ENCODE measurements at regions not wholly inside any gene's neighbourhood (a gene's known extent, or its start where the extent isn't known, plus 50 kb on each side); places are given as distances from the start of the nearest gene placed in this dataset.

GRCh38 chr5:81846301-81846700 is 95.4 kb upstream of the SSBP2 start:
- Histone ChIP-seq H3K27me3 (ENCODE audit: insufficient read depth, poor library complexity, severe bottlenecking) (no peaks in the 10 kb centered on the region), H3K27ac (replicated peaks) (no peak overlapping the region), H3K4me3 (replicated peaks; ENCODE audit: insufficient read depth, low read length) (no peak overlapping the region)
- TF ChIP-seq, protein P1, sequence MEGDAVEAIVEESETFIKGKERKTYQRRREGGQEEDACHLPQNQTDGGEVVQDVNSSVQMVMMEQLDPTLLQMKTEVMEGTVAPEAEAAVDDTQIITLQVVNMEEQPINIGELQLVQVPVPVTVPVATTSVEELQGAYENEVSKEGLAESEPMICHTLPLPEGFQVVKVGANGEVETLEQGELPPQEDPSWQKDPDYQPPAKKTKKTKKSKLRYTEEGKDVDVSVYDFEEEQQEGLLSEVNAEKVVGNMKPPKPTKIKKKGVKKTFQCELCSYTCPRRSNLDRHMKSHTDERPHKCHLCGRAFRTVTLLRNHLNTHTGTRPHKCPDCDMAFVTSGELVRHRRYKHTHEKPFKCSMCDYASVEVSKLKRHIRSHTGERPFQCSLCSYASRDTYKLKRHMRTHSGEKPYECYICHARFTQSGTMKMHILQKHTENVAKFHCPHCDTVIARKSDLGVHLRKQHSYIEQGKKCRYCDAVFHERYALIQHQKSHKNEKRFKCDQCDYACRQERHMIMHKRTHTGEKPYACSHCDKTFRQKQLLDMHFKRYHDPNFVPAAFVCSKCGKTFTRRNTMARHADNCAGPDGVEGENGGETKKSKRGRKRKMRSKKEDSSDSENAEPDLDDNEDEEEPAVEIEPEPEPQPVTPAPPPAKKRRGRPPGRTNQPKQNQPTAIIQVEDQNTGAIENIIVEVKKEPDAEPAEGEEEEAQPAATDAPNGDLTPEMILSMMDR (IDR thresholded peaks at IDR 0.05; ENCODE audit: insufficient read depth, low read length), result no peak
- TF ChIP-seq SPI1 (IDR thresholded peaks at IDR 0.05; ENCODE audit: borderline replicate concordance, low read depth) (no peak), POLR2AphosphoS5 (IDR thresholded peaks at IDR 0.05; ENCODE audit: low read depth) (no peak), GABPA (IDR thresholded peaks at IDR 0.05; ENCODE audit: low read depth) (no peak)
- TF ChIP-seq, protein P2, sequence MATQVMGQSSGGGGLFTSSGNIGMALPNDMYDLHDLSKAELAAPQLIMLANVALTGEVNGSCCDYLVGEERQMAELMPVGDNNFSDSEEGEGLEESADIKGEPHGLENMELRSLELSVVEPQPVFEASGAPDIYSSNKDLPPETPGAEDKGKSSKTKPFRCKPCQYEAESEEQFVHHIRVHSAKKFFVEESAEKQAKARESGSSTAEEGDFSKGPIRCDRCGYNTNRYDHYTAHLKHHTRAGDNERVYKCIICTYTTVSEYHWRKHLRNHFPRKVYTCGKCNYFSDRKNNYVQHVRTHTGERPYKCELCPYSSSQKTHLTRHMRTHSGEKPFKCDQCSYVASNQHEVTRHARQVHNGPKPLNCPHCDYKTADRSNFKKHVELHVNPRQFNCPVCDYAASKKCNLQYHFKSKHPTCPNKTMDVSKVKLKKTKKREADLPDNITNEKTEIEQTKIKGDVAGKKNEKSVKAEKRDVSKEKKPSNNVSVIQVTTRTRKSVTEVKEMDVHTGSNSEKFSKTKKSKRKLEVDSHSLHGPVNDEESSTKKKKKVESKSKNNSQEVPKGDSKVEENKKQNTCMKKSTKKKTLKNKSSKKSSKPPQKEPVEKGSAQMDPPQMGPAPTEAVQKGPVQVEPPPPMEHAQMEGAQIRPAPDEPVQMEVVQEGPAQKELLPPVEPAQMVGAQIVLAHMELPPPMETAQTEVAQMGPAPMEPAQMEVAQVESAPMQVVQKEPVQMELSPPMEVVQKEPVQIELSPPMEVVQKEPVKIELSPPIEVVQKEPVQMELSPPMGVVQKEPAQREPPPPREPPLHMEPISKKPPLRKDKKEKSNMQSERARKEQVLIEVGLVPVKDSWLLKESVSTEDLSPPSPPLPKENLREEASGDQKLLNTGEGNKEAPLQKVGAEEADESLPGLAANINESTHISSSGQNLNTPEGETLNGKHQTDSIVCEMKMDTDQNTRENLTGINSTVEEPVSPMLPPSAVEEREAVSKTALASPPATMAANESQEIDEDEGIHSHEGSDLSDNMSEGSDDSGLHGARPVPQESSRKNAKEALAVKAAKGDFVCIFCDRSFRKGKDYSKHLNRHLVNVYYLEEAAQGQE (IDR thresholded peaks at IDR 0.05; ENCODE audit: insufficient replicate concordance, low read depth), result no peak
- no peak for DNase-seq (ENCODE audit: low read depth in 1 of 2, low spot score in 1 of 2)

- H3K27me3 ChIP-seq (ENCODE audit: insufficient read depth, poor library complexity, severe bottlenecking), result no peaks in the 10 kb centered on the region
- H3K4me3 ChIP-seq (replicated peaks; ENCODE audit: insufficient read depth, low read length), result no peak overlapping the region
- DNase-seq (ENCODE audit: low read depth in 1 of 2, low spot score in 1 of 2), result no peak
- TF ChIP-seq GABPA (IDR thresholded peaks at IDR 0.05; ENCODE audit: low read depth) (no peak), POLR2AphosphoS5 (IDR thresholded peaks at IDR 0.05; ENCODE audit: low read depth) (no peak), SPI1 (IDR thresholded peaks at IDR 0.05; ENCODE audit: borderline replicate concordance, low read depth) (no peak)
- TF ChIP-seq, protein P2 (IDR thresholded peaks at IDR 0.05; ENCODE audit: insufficient replicate concordance, low read depth), result no peak
- TF ChIP-seq, protein P1 (IDR thresholded peaks at IDR 0.05; ENCODE audit: insufficient read depth, low read length), result no peak
- H3K27ac ChIP-seq (replicated peaks), result no peak overlapping the region
Measured at GRCh38 chr5:81843845-81844244, 92.9 kb upstream of the SSBP2 start.

DNA sequence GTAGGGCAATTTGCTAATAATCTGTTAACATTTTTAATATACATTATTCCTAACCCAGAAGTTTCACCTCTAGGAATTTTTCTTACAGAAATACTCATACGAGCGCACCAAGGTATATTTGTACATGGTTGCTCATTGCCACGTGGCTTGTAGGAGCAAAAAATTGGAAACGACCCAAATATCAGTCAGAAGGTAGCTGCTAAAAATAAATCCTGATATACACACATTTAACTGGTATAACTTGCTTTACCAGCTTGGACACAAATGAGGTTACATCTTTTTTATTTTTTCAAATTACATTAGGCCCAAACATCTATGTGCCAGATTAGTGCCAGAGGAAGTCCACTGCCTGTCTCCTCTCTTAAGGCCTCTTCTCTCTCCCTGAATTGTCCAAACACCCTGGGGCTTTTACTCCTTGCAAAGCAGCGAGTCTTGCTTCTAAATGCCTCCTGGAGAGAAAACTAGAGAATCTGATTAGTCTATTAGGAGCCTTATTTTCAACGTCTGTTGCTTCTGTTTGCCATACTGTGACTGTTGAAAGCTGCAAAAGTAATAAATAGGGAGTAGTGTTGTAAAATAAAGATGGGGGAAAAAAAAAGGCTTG is 92.0 kb upstream of the SSBP2 start:
- no peak overlapping the region for H3K4me3 ChIP-seq (replicated peaks; ENCODE audit: insufficient read depth, low read length)
- TF ChIP-seq SPI1 (IDR thresholded peaks at IDR 0.05; ENCODE audit: borderline replicate concordance, low read depth) (no peak), POLR2AphosphoS5 (IDR thresholded peaks at IDR 0.05; ENCODE audit: low read depth) (no peak), GABPA (IDR thresholded peaks at IDR 0.05; ENCODE audit: low read depth) (no peak)
- TF ChIP-seq, protein P2 (IDR thresholded peaks at IDR 0.05; ENCODE audit: insufficient replicate concordance, low read depth), result no peak
- TF ChIP-seq, protein P1 (IDR thresholded peaks at IDR 0.05; ENCODE audit: insufficient read depth, low read length), result no peak
- no peaks in the 10 kb centered on the region for H3K27me3 ChIP-seq (ENCODE audit: insufficient read depth, poor library complexity, severe bottlenecking)
- no peak for DNase-seq (ENCODE audit: low read depth in 1 of 2, low spot score in 1 of 2)
- no peak overlapping the region for H3K27ac ChIP-seq (replicated peaks)
